PC-9 (cell line): ENCODE measurements at regions not wholly inside any gene's neighbourhood (a gene's known extent, or its start where the extent isn't known, plus 50 kb on each side); places are given as distances from the start of the nearest gene placed in this dataset.
A peak's percentile ranks its signal among the peaks of the same experiment; 100 is the strongest.

Source experiments
- BruUV-seq: library from RNA; stranded (reverse); fragments of 400-500 nt; replicated peaks from 2 replicates; lab custom pipeline; 2021; lab: Mats Ljungman, UMichigan
- CTCF ChIA-PET: fragments of 300-600 bp; sonication (Branson Sonifier 250); formaldehyde crosslinking; loops from one replicate; lab custom pipeline; 2022; ENCODE audit warnings: antibody characterized with exemption; lab: Charles Lee
- POLR2A ChIA-PET: fragments of 300-600 bp; sonication (Branson Sonifier 250); formaldehyde crosslinking; loops from one replicate; lab custom pipeline; 2022; ENCODE audit warnings: antibody characterized with exemption; ENCODE audit not compliant: unreplicated experiment; lab: Charles Lee
- DNase-seq, 2 experiments: peaks; one replicate each; pipeline versions ENCODE4 v3.0.0 to v3.0.0-alpha.2; 2015 to 2022; ENCODE audit warnings: mixed read lengths in 1 of 2
- H2AFZ ChIP-seq: fragments of 200-600 bp; sonication (generic); 2 replicates; pipeline ENCODE4 v1.8.1; 2017; ENCODE audit warnings: antibody characterized with exemption
- H3F3A ChIP-seq: fragments of 200-600 bp; sonication (generic); 2 replicates; pipeline ENCODE4 v1.8.1; 2017; ENCODE audit warnings: antibody characterized with exemption, mild to moderate bottlenecking, low read depth; ENCODE audit not compliant: insufficient read depth
- H3K27ac ChIP-seq: fragments of 200-600 bp; sonication (generic); 2 replicates; pipeline ENCODE4 v1.6.1; 2016; ENCODE audit warnings: mixed run types
- H3K27me3 ChIP-seq: fragments of 200-600 bp; sonication (generic); 2 replicates; pipeline ENCODE4 v1.6.1; 2016; ENCODE audit warnings: low read depth, mixed run types; ENCODE audit not compliant: insufficient read depth
- H3K36me3 ChIP-seq: fragments of 200-600 bp; sonication (generic); 2 replicates; pipeline ENCODE4 v1.6.1; 2016; ENCODE audit warnings: low read depth, mixed run types
- H3K4me1 ChIP-seq: fragments of 200-600 bp; sonication (generic); replicated peaks from 2 replicates; pipeline ENCODE4 v1.6.1; 2016; ENCODE audit warnings: mixed run types; ENCODE audit not compliant: insufficient read depth
- H3K4me2 ChIP-seq: fragments of 200-600 bp; sonication (generic); 2 replicates; pipeline ENCODE4 v1.6.1; 2017; ENCODE audit warnings: mixed run types
- H3K4me3 ChIP-seq: fragments of 200-600 bp; sonication (generic); 2 replicates; pipeline ENCODE4 v1.6.1; 2016; ENCODE audit warnings: mixed run types
- H3K79me2 ChIP-seq: fragments of 200-600 bp; sonication (generic); 2 replicates; pipeline ENCODE4 v1.6.1; 2017; ENCODE audit warnings: low read depth, mixed run types
- H3K9me2 ChIP-seq: fragments of 200-600 bp; sonication (generic); 2 replicates; pipeline ENCODE4 v1.8.1; 2017; ENCODE audit warnings: mild to moderate bottlenecking; ENCODE audit not compliant: insufficient read depth
- H3K9me3 ChIP-seq: fragments of 200-600 bp; sonication (generic); 2 replicates; pipeline ENCODE4 v1.8.1; 2016; ENCODE audit warnings: low read depth; ENCODE audit not compliant: insufficient read depth
- H4K20me1 ChIP-seq: fragments of 200-600 bp; sonication (generic); 2 replicates; pipeline ENCODE4 v1.8.1; 2017; ENCODE audit not compliant: insufficient read depth
- CTCF ChIP-seq: fragments of 200-600 bp; sonication (generic); conservative IDR thresholded peaks from 2 replicates; pipeline ENCODE4 v1.6.1; 2017; ENCODE audit warnings: mixed run types, antibody characterized with exemption, mild to moderate bottlenecking, moderate library complexity
- EZH2 ChIP-seq: fragments of 200-600 bp; sonication (generic); IDR thresholded peaks from 2 replicates; pipeline ENCODE4 v1.8.0; 2017; ENCODE audit warnings: antibody characterized with exemption, low read depth
- intact Hi-C: fragments of 100-400 bp; cut with micrococcal nuclease; formaldehyde crosslinking; loops from one replicate; pipeline ENCODE4 v1.10.0; 2022; ENCODE audit not compliant: unreplicated experiment

- H3K27me3 ChIP-seq: no peaks in the 10 kb centered on the region
- H3K9me2 ChIP-seq: no peaks in the 10 kb centered on the region
- H3K9me3 ChIP-seq: no peaks in the 10 kb centered on the region
- ChIA-PET CTCF (no interaction called here), POLR2A (interaction anchor here (0.6 to 0.7 kb wide), 2 partner anchors 34 to 994 kb away, joined by 4 to 8 read pairs; no protein-coding TSS in a partner anchor)
- no peaks in the 10 kb centered on the region for H3K79me2 ChIP-seq
- H3K4me2 ChIP-seq: peak overlapping the region; percentile 53
- peak overlapping the region; percentile 77 for H3K27ac ChIP-seq
- H3K4me1 ChIP-seq: peaks cover 43% of the 10 kb centered on the region
- no peak overlapping the region; the same call in 1 of the 2 replicates for H2AFZ ChIP-seq
- intact Hi-C loops: no loop called here
- no TSS peak for BruUV-seq
- no peak overlapping the region; the same call in 1 of the 2 replicates for H3K4me3 ChIP-seq
- DNase-seq: peak; percentile 57 to 94
- no peak for TF ChIP-seq EZH2
- TF ChIP-seq CTCF: no peak
- peaks cover 11% of the 10 kb centered on the region; the same call in 1 of the 2 replicates for H3F3A ChIP-seq
- no peaks in the 10 kb centered on the region for H4K20me1 ChIP-seq
- no peaks in the 10 kb centered on the region for H3K36me3 ChIP-seq
These were observed 1957.7 kb upstream of the CELF4 start for GRCh38 chr18:39523281-39523680.

GRCh38 chr18:39521164-39521563, 1955.6 kb upstream of the CELF4 start:
- Histone ChIP-seq H3K27ac (no peak overlapping the region), H4K20me1 (no peaks in the 10 kb centered on the region), H3K4me1 (peaks cover 43% of the 10 kb centered on the region), H3K4me3 (no peak overlapping the region), H3K9me3 (no peaks in the 10 kb centered on the region), H3K4me2 (no peak overlapping the region), H3K9me2 (no peaks in the 10 kb centered on the region), H3F3A (peaks cover 11% of the 10 kb centered on the region; the same call in 1 of the 2 replicates), H3K79me2 (no peaks in the 10 kb centered on the region), H2AFZ (no peak overlapping the region), H3K27me3 (no peaks in the 10 kb centered on the region), H3K36me3 (no peaks in the 10 kb centered on the region)
- CTCF ChIA-PET: no interaction called here
- intact Hi-C loops: no loop called here
- TF ChIP-seq CTCF (no peak), EZH2 (no peak)
- POLR2A ChIA-PET: no interaction called here
- no peak for DNase-seq
- no TSS peak for BruUV-seq

- DNase-seq: peak in 1 of 2 experiments; percentile 4
- Histone ChIP-seq H3K9me3 (no peaks in the 10 kb centered on the region), H3K27ac (no peak overlapping the region), H3K4me1 (peaks cover 41% of the 10 kb centered on the region), H3K79me2 (no peaks in the 10 kb centered on the region), H3K36me3 (no peaks in the 10 kb centered on the region), H3K4me3 (no peak overlapping the region), H3F3A (peaks cover 11% of the 10 kb centered on the region; the same call in 1 of the 2 replicates), H3K9me2 (no peaks in the 10 kb centered on the region), H2AFZ (no peak overlapping the region), H3K27me3 (no peaks in the 10 kb centered on the region), H4K20me1 (no peaks in the 10 kb centered on the region), H3K4me2 (no peak overlapping the region)
- BruUV-seq: no TSS peak
- CTCF ChIA-PET: no interaction called here
- POLR2A ChIA-PET: no interaction called here
- TF ChIP-seq CTCF (no peak), EZH2 (no peak)
- intact Hi-C loops: no loop called here
These were observed 1954.1 kb upstream of the CELF4 start for GRCh38 chr18:39519741-39520140.
